ENCODE measurements at regions not wholly inside any gene's neighbourhood (a gene's known extent, or its start where the extent isn't known, plus 50 kb on each side); places are given as distances from the start of the nearest gene placed in this dataset.

DNA sequence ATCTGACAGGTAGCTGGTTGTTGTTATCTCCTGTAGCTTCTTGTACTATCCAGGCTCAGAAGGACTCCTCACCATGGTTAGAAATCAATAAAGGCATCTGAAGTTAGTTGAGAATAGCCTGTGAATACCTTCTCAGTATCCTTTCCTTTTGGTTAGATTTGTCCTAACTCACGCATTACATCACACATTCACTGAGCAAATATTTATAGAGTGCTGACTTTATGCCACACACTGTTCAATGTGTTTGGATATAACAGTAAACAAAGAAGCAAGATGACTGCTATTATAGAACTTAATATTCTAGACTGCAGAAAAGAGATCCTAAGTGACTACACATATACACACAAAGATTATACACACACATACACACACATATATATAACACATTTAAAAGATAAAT, 889.9 kb upstream of the CHAC2 start:
- Histone ChIP-seq H3K9me3 (ENCODE audit: control extremely low read depth in 1 of 5, control insufficient read depth in 4 of 5, insufficient read depth in 2 of 5, low read depth in 1 of 5, low read length in 4 of 5) (no peaks in the 10 kb centered on the region), H3K4me3 (ENCODE audit: control insufficient read depth in 1 of 7, extremely low read depth in 1 of 7, insufficient read depth in 4 of 7, low read depth in 2 of 7, low read length in 6 of 7) (no peak overlapping the region), H3K27me3 (replicated peaks in 2 of 5; ENCODE audit: control insufficient read depth in 4 of 5, insufficient read depth in 5 of 5, low read length in 4 of 5) (no peaks in the 10 kb centered on the region), H3K27ac (ENCODE audit: insufficient read depth in 1 of 2, low read depth in 1 of 2, low read length in 2 of 2, poor library complexity in 1 of 2, severe bottlenecking in 2 of 2) (no peak overlapping the region), H3K4me1 (ENCODE audit: control extremely low read depth in 1 of 4, control insufficient read depth in 4 of 4, insufficient read depth in 4 of 4, low read length in 3 of 4) (no peaks in the 10 kb centered on the region), H3K36me3 (ENCODE audit: control insufficient read depth in 4 of 4, insufficient read depth in 4 of 4, low read length in 3 of 4) (no peaks in the 10 kb centered on the region)
- DNase-seq: no peak
- no CpG with 5 or more reads among the region's 1 CpG for WGBS (ENCODE audit: insufficient coverage)
- CTCF ChIA-PET: interaction anchor here (0.9 kb wide), 1 partner anchor 25 kb away, joined by 3 read pairs; no protein-coding TSS in a partner anchor
- POLR2A ChIA-PET: no interaction called here

DNA sequence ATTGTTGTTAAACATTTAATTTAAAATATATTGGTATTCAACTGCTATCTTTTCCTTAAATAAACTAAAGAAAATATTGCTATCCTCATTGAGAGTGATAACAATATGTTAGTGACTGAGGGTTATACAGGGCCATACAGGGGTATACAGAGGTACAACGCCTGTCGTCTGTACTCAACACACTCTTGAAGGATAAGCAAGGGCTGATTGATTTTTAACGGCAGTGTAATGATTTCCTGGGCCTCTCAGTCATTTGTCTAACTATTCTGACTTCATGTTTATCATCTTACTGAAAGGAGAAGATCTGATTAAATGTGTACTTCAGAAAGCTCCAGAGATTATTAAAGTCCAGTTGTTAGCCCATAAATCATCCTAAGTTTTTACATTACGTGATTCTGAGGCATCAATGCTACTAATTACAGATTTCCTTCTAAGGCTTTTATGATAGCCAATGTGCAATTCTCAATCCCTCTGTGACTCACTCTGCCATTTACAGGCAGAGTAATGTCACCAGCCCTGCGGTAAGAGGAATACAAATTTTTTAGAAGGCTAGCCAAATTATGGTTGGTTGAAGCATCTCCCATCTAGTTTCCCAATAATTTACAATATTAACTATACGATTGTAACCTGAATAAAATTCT, 893.0 kb upstream of the CHAC2 start:
- no peaks in the 10 kb centered on the region for H3K4me1 ChIP-seq (ENCODE audit: control extremely low read depth in 1 of 4, control insufficient read depth in 4 of 4, insufficient read depth in 4 of 4, low read length in 3 of 4)
- DNase-seq: no peak
- H3K27ac ChIP-seq (ENCODE audit: insufficient read depth in 1 of 2, low read depth in 1 of 2, low read length in 2 of 2, poor library complexity in 1 of 2, severe bottlenecking in 2 of 2): no peak overlapping the region
- H3K4me3 ChIP-seq (ENCODE audit: control insufficient read depth in 1 of 7, extremely low read depth in 1 of 7, insufficient read depth in 4 of 7, low read depth in 2 of 7, low read length in 6 of 7): no peak overlapping the region
- no peaks in the 10 kb centered on the region for H3K36me3 ChIP-seq (ENCODE audit: control insufficient read depth in 4 of 4, insufficient read depth in 4 of 4, low read length in 3 of 4)
- POLR2A ChIA-PET: no interaction called here
- CTCF ChIA-PET: no interaction called here
- no peaks in the 10 kb centered on the region for H3K9me3 ChIP-seq (ENCODE audit: control extremely low read depth in 1 of 5, control insufficient read depth in 4 of 5, insufficient read depth in 2 of 5, low read depth in 1 of 5, low read length in 4 of 5)
- WGBS (ENCODE audit: insufficient coverage): 90% methylated on average over 4 of the region's 6 CpGs
- H3K27me3 ChIP-seq (replicated peaks in 2 of 5; ENCODE audit: control insufficient read depth in 4 of 5, insufficient read depth in 5 of 5, low read length in 4 of 5): no peaks in the 10 kb centered on the region

DNA sequence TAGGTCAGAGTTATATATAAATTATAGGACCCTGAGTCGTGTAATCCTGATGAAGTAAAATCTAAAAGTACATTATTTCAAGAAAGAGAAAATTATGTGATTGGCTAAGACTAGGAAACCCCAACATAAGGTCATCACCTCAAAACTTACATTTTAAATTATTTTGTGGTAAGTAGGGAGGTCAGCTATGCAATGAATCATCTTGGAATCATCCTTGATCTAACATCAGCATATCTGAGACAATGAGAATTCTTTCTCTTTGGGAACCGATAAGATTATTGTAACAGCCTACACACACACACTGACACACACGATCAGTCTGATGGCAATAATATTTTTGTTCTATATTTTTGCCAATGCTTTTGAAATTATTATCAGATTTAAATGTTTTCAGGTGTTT, 904.8 kb upstream of the CHAC2 start:
- Histone ChIP-seq H3K27me3 (replicated peaks in 2 of 5; ENCODE audit: control insufficient read depth in 4 of 5, insufficient read depth in 5 of 5, low read length in 4 of 5) (no peaks in the 10 kb centered on the region), H3K4me1 (ENCODE audit: control extremely low read depth in 1 of 4, control insufficient read depth in 4 of 4, insufficient read depth in 4 of 4, low read length in 3 of 4) (no peaks in the 10 kb centered on the region), H3K9me3 (ENCODE audit: control extremely low read depth in 1 of 5, control insufficient read depth in 4 of 5, insufficient read depth in 2 of 5, low read depth in 1 of 5, low read length in 4 of 5) (no peaks in the 10 kb centered on the region), H3K4me3 (ENCODE audit: control insufficient read depth in 1 of 7, extremely low read depth in 1 of 7, insufficient read depth in 4 of 7, low read depth in 2 of 7, low read length in 6 of 7) (no peak overlapping the region), H3K27ac (ENCODE audit: insufficient read depth in 1 of 2, low read depth in 1 of 2, low read length in 2 of 2, poor library complexity in 1 of 2, severe bottlenecking in 2 of 2) (no peak overlapping the region), H3K36me3 (ENCODE audit: control insufficient read depth in 4 of 4, insufficient read depth in 4 of 4, low read length in 3 of 4) (no peaks in the 10 kb centered on the region)
- ChIA-PET CTCF (no interaction called here), POLR2A (no interaction called here)
- WGBS (ENCODE audit: insufficient coverage): no CpG with 5 or more reads among the region's 3 CpGs
- no peak for DNase-seq

DNA sequence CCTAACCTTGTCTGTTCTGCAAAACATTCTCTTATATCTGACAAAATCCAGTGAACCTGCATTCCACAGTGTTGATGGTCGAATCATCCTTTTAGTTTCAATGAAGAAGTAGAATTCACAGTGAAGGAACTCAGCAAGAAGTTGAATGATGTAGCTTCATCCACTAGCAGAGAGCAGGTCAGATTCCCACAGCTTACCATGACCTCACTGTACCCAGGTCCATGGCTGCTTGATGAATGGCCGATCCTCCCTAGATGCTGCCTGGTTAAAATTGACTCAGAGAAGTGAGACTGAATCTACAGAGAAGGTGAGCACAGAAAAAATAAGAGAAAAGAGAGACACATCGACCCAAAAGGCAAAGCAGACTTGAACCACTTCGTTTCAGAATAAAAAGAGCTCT, 906.0 kb upstream of the CHAC2 start:
- DNase-seq: no peak
- no peaks in the 10 kb centered on the region for H3K36me3 ChIP-seq (ENCODE audit: control insufficient read depth in 4 of 4, insufficient read depth in 4 of 4, low read length in 3 of 4)
- no peaks in the 10 kb centered on the region for H3K27me3 ChIP-seq (replicated peaks in 2 of 5; ENCODE audit: control insufficient read depth in 4 of 5, insufficient read depth in 5 of 5, low read length in 4 of 5)
- POLR2A ChIA-PET: no interaction called here
- H3K4me1 ChIP-seq (ENCODE audit: control extremely low read depth in 1 of 4, control insufficient read depth in 4 of 4, insufficient read depth in 4 of 4, low read length in 3 of 4): no peaks in the 10 kb centered on the region
- CTCF ChIA-PET: no interaction called here
- H3K4me3 ChIP-seq (ENCODE audit: control insufficient read depth in 1 of 7, extremely low read depth in 1 of 7, insufficient read depth in 4 of 7, low read depth in 2 of 7, low read length in 6 of 7): no peak overlapping the region
- 93% methylated on average over 4 of the region's 4 CpGs for WGBS (ENCODE audit: insufficient coverage)
- no peak overlapping the region for H3K27ac ChIP-seq (ENCODE audit: insufficient read depth in 1 of 2, low read depth in 1 of 2, low read length in 2 of 2, poor library complexity in 1 of 2, severe bottlenecking in 2 of 2)
- H3K9me3 ChIP-seq (ENCODE audit: control extremely low read depth in 1 of 5, control insufficient read depth in 4 of 5, insufficient read depth in 2 of 5, low read depth in 1 of 5, low read length in 4 of 5): no peaks in the 10 kb centered on the region

DNA sequence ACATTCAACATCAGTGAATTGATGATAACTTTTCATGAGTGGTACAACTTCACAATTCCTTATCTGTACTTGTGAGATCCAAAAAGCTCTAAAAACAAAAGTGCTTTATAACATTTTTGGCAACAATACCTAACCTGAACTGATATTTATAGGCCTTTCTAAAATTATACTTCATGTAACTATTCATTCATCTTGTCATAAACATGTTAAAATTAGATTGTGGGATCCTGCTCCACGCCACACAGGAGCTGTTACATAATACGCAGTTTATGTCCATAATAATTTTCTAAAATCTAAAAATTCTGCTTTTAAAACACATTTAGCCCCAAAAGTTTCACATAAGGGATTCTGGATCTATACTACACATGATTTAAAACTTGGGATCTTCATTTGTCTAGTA, 908.5 kb upstream of the CHAC2 start:
- no peaks in the 10 kb centered on the region for H3K9me3 ChIP-seq (ENCODE audit: control extremely low read depth in 1 of 5, control insufficient read depth in 4 of 5, insufficient read depth in 2 of 5, low read depth in 1 of 5, low read length in 4 of 5)
- H3K27ac ChIP-seq (ENCODE audit: insufficient read depth in 1 of 2, low read depth in 1 of 2, low read length in 2 of 2, poor library complexity in 1 of 2, severe bottlenecking in 2 of 2): no peak overlapping the region
- no peaks in the 10 kb centered on the region for H3K27me3 ChIP-seq (replicated peaks in 2 of 5; ENCODE audit: control insufficient read depth in 4 of 5, insufficient read depth in 5 of 5, low read length in 4 of 5)
- H3K4me1 ChIP-seq (ENCODE audit: control extremely low read depth in 1 of 4, control insufficient read depth in 4 of 4, insufficient read depth in 4 of 4, low read length in 3 of 4): no peaks in the 10 kb centered on the region
- H3K4me3 ChIP-seq (ENCODE audit: control insufficient read depth in 1 of 7, extremely low read depth in 1 of 7, insufficient read depth in 4 of 7, low read depth in 2 of 7, low read length in 6 of 7): no peak overlapping the region
- WGBS (ENCODE audit: insufficient coverage): no CpG with 5 or more reads among the region's 2 CpGs
- no peaks in the 10 kb centered on the region for H3K36me3 ChIP-seq (ENCODE audit: control insufficient read depth in 4 of 4, insufficient read depth in 4 of 4, low read length in 3 of 4)
- ChIA-PET CTCF (no interaction called here), POLR2A (no interaction called here)
- DNase-seq: no peak

DNA sequence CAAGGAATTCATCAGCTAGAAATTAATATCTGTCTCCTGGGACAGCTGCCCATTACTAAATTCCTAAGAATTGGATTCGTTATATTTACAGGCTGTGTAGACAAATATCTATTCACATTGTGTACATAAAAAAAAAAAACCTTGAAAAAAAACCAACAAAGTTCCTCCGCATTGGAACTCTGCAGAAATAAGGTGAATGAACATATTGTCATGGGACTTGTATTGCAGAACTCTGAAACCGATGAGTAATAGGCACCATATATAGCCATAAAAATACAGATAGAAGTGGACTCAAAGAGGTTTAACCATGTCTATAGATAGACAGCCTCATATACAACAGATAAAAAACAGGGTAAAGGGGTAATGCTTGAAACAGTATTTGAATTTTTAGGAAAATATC, 909.9 kb upstream of the CHAC2 start:
- H3K36me3 ChIP-seq (ENCODE audit: control insufficient read depth in 4 of 4, insufficient read depth in 4 of 4, low read length in 3 of 4): no peaks in the 10 kb centered on the region
- H3K9me3 ChIP-seq (ENCODE audit: control extremely low read depth in 1 of 5, control insufficient read depth in 4 of 5, insufficient read depth in 2 of 5, low read depth in 1 of 5, low read length in 4 of 5): peaks cover 0 to 2% (median 0%) of the 10 kb centered on the region in 5 experiments
- H3K27ac ChIP-seq (ENCODE audit: insufficient read depth in 1 of 2, low read depth in 1 of 2, low read length in 2 of 2, poor library complexity in 1 of 2, severe bottlenecking in 2 of 2): no peak overlapping the region
- DNase-seq: no peak
- ChIA-PET POLR2A (no interaction called here), CTCF (no interaction called here)
- no peaks in the 10 kb centered on the region for H3K27me3 ChIP-seq (replicated peaks in 2 of 5; ENCODE audit: control insufficient read depth in 4 of 5, insufficient read depth in 5 of 5, low read length in 4 of 5)
- no CpG with 5 or more reads among the region's 3 CpGs for WGBS (ENCODE audit: insufficient coverage)
- no peak overlapping the region for H3K4me3 ChIP-seq (ENCODE audit: control insufficient read depth in 1 of 7, extremely low read depth in 1 of 7, insufficient read depth in 4 of 7, low read depth in 2 of 7, low read length in 6 of 7)
- H3K4me1 ChIP-seq (ENCODE audit: control extremely low read depth in 1 of 4, control insufficient read depth in 4 of 4, insufficient read depth in 4 of 4, low read length in 3 of 4): no peaks in the 10 kb centered on the region

DNA sequence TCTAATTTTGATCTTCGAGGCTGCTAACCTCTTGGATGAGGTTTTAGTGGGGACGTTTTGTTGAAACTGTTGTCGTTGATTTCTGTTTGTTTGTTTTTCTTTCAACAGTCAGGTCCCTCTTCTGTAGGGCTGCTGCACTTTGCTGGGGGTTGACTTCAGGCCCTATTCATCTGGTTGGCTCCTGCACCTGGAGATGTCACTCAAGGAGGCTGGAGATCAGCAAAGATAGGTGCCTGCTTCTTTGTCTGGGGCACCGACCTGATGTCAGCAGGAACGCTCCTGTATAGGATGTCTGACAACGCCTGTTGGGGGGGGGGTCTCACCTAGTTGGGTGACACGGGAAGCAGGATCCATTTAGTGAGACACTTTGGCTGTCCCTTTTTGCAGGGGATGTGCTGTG, 915.6 kb upstream of the CHAC2 start:
- Histone ChIP-seq H3K27me3 (replicated peaks in 2 of 5; ENCODE audit: control insufficient read depth in 4 of 5, insufficient read depth in 5 of 5, low read length in 4 of 5) (no peaks in the 10 kb centered on the region), H3K27ac (ENCODE audit: insufficient read depth in 1 of 2, low read depth in 1 of 2, low read length in 2 of 2, poor library complexity in 1 of 2, severe bottlenecking in 2 of 2) (no peak overlapping the region), H3K36me3 (ENCODE audit: control insufficient read depth in 4 of 4, insufficient read depth in 4 of 4, low read length in 3 of 4) (no peaks in the 10 kb centered on the region), H3K4me1 (ENCODE audit: control extremely low read depth in 1 of 4, control insufficient read depth in 4 of 4, insufficient read depth in 4 of 4, low read length in 3 of 4) (no peaks in the 10 kb centered on the region), H3K4me3 (ENCODE audit: control insufficient read depth in 1 of 7, extremely low read depth in 1 of 7, insufficient read depth in 4 of 7, low read depth in 2 of 7, low read length in 6 of 7) (no peak overlapping the region), H3K9me3 (ENCODE audit: control extremely low read depth in 1 of 5, control insufficient read depth in 4 of 5, insufficient read depth in 2 of 5, low read depth in 1 of 5, low read length in 4 of 5) (peaks cover 0 to 5% (median 2%) of the 10 kb centered on the region in 5 experiments)
- no peak for DNase-seq
- 100% methylated on average over 4 of the region's 7 CpGs for WGBS (ENCODE audit: insufficient coverage)
- CTCF ChIA-PET: interaction anchor here (0.9 kb wide), 1 partner anchor 25 kb away, joined by 3 read pairs; no protein-coding TSS in a partner anchor
- POLR2A ChIA-PET: no interaction called here

Measured in common myeloid progenitor, CD34-positive (primary cell).